HG03175 (cell line): ENCODE measurements at regions not wholly inside any gene's neighbourhood (a gene's known extent, or its start where the extent isn't known, plus 50 kb on each side); places are given as distances from the start of the nearest gene placed in this dataset.

Source experiments
- ATAC-seq: cut with Tn5 transposase; IDR thresholded peaks from one replicate; pipeline ENCODE4 v1.9.1; 2021; ENCODE audit warnings: mild to moderate bottlenecking, moderate library complexity; ENCODE audit not compliant: unreplicated experiment

DNA sequence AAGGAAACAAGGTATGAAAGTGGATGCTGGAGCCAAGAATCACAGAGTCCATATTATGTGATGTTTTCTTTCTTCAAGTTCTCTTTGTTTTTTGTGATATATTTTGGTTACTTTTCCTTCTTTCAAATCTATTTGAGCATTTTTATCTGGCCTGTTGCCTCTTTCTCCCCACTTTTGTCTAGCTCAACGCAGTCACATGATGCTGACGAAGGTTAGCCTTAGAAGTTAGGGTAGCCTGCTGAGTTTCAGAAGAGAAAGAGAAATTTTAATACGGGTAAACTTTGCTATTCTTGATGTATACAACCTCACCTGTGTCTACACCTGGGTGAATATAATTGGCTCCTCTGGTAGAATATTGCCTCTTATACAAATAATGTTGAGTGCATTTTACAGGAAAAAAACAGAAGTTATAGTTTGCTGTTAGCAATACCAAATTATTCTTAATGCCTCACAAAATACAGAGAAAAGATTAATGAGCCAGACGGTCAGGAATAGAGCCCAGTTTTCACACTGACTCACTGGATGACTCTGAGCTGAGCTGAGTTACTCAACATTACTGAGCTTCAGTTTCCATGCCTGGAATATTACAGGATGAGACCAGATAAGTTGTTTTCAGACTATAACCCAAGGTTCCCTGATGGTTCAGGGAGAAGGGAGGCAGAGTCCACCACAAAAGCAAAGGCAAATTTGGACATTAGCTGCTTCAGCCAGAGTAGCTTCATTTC lies 161.6 kb upstream of the BDNF start:
- no peak for ATAC-seq

DNA sequence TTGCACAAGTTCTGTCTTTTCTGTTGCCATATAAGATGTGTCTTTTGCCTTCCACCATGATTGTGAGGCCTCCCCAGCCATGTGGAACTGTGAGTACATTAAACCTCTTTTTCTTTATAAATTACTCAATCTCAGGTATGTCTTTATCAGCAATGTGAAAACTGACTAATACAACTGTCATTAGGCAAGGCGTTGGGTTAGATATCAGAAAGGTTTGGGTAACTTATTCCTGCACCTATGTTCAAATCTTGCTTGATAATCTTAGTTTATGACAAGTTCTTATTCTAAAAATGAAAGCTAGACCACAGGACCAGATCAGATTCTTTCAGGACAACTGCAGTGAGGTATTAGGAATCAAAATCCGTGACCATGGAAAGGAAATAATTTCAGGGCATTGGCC lies 160.6 kb upstream of the BDNF start:
- no peak for ATAC-seq

DNA sequence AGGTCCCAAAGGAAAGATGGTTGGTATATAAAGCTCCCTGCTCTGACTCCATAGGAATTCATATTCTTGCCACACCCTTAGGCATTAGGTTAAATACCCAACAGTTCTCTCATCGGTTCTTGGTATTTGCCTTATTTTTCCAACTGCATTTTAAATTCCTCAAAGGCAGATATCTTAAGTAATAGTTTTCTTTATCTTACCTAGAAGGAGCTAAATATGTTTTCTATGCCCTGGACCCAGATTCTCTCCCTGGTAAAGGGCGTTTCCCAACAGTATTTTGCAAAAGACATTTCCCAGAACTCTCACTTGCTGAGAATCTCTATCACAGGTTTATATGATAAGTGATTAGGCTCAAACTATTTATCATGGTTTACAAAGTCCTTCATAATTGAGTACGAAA lies 158.6 kb upstream of the BDNF start:
- ATAC-seq: no peak

- ATAC-seq: peak; percentile 19
Measured at GRCh38 chr11:27857588-27857987, 157.3 kb upstream of the BDNF start.

GRCh38 chr11:27857014-27857413 lies 156.8 kb upstream of the BDNF start:
- ATAC-seq: peak; percentile 76

DNA sequence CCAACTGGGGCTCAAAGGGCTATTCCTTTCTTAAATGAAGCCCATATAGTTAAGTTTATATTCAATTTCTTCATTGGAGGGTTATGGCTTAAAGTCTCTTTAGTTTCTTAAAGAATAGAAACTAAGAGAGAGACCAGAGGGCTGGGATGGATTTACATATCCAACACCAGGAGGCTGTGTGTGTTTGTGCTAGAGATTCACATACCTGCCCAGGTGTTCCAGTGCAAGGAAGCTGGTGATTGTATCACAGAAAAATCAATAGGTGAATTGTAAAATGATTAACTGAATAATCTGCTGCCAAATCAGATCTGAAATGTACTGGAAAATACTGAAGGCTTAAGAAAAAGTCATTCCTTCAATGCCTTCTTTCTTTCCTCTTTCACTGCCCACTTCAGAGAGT lies 148.2 kb upstream of the BDNF start:
- no peak for ATAC-seq

DNA sequence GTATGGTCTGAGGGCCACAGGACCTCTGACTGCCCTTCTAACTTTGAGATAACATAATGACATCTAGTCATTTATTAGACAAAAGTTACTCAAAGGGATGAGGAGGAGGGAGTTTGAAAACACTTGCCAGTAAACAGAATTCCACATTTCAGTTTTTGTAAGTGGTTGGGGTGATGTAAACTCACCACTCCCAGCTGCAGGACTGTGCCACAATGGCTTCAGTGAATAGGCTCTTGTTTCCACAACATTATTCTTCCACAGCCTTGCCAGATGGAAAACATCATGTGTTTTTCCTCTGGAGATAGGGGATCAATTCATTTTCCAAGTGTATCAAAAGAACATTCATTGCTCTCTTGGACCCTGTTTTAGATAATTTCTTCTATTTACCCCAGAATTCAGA lies 147.2 kb upstream of the BDNF start:
- ATAC-seq: no peak

DNA sequence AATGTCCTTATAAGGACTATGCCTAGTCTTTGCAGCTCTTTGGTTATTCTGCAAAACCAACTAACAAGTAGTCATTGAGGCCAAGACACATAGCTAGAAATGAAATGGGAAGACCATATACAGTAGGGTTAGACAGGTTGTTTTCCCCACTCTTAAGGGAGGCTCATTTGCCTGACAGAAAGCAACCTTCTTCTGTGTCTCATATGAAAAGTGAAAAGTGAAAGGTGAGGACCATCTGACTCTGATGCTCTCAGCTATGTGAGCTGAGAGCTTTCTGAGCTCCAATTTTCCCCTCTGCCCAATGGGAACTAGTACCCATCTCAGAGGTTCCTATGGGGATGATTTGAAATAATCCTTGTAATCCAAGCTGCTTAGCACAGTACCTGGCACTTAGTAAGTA lies 142.0 kb upstream of the BDNF start:
- no peak for ATAC-seq

- no peak for ATAC-seq
Measured at GRCh38 chr11:27841023-27841422, 140.8 kb upstream of the BDNF start.

DNA sequence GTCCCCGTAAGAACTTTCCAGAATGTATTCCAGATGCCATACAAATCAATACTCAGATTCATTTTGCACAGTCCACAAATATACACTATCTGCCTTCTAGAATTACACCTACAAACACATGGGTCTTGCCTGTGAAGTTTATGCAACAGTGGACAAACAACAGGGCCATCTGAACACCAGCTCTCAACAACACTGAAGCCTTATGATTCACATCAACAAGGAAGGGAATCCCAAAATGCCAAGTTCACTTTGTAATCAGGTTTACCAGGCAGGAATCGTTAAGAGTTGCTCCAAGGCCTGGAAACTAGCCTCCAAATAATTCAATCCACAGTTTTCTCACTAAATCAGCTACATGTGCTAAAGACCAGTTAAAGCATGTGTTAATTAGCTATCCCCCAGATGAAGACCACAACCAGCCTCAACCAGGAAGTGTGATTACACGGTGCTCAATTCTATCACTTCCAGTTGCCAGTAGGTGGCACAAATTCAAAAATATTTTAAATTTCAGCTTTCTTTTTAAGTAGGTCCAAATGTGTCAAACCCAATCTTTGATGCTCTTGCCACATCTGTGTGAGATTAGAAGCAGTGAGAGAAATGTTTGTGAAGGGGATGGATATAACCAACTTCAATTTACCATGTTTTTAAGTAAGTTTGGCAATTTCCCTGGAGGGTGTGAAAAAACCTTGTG lies 139.1 kb upstream of the BDNF start:
- no peak for ATAC-seq

DNA sequence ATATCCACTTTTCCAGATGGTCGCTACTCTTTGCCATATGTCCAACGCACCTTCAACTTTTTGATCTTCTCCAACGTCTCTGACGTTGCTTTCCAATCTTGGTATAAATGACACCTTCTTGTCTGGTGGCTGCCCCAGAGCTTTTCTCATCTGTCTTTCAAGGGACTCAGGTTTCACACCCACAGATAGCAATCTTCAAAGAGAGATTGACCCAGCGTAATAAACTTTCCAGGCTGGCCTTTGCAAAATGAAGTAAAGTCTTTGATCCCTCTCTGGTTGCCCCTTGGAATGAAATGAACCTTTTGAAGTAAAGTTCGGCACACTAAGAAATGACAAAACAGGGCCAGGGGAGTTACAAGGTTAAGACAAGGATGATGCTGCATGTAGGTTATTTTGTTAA lies 138.4 kb upstream of the BDNF start:
- ATAC-seq: no peak

- peak; percentile 87 for ATAC-seq
Measured at GRCh38 chr11:27837895-27838563, 137.8 kb upstream of the BDNF start.

DNA sequence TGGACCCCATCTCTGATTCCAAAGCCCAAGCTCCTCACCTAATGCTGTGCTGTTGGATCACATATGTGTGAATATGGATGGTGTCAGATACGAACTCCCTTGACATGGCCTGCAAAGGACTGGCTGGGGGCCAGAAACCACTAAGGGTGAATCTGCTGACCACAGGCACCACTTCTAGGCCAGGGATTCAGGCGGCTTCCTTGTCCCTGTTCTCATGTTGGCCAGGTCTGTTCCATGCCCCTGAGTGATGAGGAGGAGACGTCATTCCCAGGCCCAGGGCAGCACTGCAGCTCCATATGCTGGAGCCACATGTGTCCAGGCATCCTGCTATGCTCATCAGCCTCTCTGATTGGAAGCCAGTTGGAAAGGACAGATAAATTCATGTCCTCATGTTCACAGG lies 130.0 kb upstream of the BDNF start:
- no peak for ATAC-seq

GRCh38 chr11:27820249-27820648 lies 120.0 kb upstream of the BDNF start:
- no peak for ATAC-seq

- ATAC-seq: no peak
Measured at GRCh38 chr11:27816197-27816596, 115.9 kb upstream of the BDNF start.

- no peak for ATAC-seq
Measured at GRCh38 chr11:27812341-27812740, 112.1 kb upstream of the BDNF start.

DNA sequence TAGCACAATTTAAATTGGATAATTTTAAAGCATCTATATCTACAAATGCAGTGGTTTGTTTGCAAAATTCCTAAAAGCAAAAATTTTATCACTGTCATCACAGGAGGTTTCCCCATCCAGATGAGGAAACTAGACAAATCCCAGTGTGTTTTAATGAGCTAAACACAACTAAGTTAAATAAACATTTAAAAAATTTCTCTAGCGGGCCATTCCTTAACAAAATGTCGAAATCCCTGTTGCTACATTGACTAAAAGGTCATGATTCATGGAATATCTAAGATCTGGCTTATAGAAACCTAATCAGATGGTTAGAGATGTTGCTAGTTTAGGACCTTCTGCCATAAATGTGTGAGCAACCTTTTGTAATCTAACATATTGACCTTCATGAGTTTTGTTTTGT lies 107.3 kb upstream of the BDNF start:
- ATAC-seq: no peak

- ATAC-seq: no peak
Measured at GRCh38 chr11:27806122-27806521, 105.9 kb upstream of the BDNF start.

- ATAC-seq: no peak
Measured at GRCh38 chr11:27795955-27796861, 96.0 kb upstream of the BDNF start.

DNA sequence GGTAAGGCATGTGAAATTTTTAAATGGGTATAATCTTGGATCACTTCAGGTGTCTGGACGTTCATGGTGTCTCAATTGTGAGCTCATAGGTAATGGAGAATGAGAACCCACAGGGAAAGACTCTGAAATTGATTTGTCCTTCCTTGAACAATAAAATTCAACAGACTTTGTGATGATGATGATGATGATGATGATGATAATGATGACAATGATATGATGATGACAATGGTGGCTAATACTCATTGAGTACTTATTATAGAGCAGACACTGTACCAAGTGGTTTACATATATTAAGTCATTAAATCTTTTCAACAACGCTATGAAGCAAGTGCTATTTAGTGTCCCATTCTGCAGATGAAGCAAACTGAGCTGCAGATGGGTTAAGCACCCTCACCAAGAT lies 86.6 kb upstream of the BDNF start:
- ATAC-seq: no peak

- no peak for ATAC-seq
Measured at GRCh38 chr11:27786331-27786730, 86.1 kb upstream of the BDNF start.
